Epithelial cell of esophagus (primary cell): ENCODE measurements at regions not wholly inside any gene's neighbourhood (a gene's known extent, or its start where the extent isn't known, plus 50 kb on each side); places are given as distances from the start of the nearest gene placed in this dataset.

Experiments used
- DNase-seq: peaks from one replicate; pipeline ENCODE4 v3.0.0; 2010; ENCODE audit warnings: low read depth
- H3K4me3 ChIP-seq: 2 replicates; pipeline ENCODE4 v1.5.1; 2011; ENCODE audit warnings: mild to moderate bottlenecking, low read length, control low read depth
- CTCF ChIP-seq: IDR thresholded peaks from 2 replicates; pipeline ENCODE4 v1.5.1; 2011; ENCODE audit warnings: low read depth, mild to moderate bottlenecking, low read length, control low read depth, inconsistent platforms; ENCODE audit not compliant: insufficient read depth; ENCODE audit errors: missing control alignments

- TF ChIP-seq CTCF, result no peak
- DNase-seq, result no peak
- no peak overlapping the region for H3K4me3 ChIP-seq
Measured at GRCh38 chr6:165229216-165229615, 80.2 kb downstream of the C6orf118 start.

- H3K4me3 ChIP-seq, result no peak overlapping the region
- peak; percentile 89 for DNase-seq
- TF ChIP-seq CTCF, result no peak
Measured at GRCh38 chr6:165227644-165228329, 81.6 kb downstream of the C6orf118 start.

DNA sequence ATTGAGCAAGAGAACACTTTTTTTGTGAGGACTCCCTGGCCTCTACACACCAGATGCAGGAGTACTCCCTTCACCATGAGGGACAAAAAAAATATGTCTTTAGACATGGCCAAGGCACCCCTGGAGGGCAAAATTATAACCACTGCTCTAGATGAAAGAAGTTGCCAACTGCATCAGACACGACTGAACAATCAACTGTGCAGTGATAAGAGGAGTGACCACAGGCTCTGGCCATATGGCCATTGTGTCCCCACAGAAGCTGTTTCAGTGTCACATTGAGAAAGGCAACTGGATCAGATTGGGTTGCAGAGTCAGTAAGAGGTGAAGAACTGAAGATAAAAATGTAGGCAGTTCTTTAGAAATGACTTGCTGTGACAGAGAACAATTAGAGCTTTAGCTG is 85.7 kb downstream of the C6orf118 start:
- no peak overlapping the region for H3K4me3 ChIP-seq
- no peak for TF ChIP-seq CTCF
- DNase-seq, result no peak

DNA sequence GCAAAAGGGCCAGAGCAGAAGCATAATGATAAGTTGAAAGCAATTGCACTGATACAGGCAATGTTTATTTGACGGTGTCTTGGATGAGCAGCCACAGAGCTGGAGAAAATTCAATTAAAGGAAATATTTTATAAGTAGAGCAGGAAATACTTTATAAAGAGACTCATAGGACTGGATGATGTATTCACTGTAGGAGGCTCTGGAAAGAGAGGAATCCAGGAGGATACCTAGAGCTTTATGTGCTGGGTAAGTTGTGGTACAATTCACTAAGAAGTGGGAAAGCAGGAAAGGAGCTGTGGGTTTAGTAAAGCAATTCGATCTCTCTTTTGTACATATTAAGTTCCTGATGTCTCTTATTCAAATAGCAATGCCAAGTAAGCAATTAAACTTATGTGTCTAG is 86.3 kb downstream of the C6orf118 start:
- no peak for DNase-seq
- H3K4me3 ChIP-seq, result no peak overlapping the region
- no peak for TF ChIP-seq CTCF

DNA sequence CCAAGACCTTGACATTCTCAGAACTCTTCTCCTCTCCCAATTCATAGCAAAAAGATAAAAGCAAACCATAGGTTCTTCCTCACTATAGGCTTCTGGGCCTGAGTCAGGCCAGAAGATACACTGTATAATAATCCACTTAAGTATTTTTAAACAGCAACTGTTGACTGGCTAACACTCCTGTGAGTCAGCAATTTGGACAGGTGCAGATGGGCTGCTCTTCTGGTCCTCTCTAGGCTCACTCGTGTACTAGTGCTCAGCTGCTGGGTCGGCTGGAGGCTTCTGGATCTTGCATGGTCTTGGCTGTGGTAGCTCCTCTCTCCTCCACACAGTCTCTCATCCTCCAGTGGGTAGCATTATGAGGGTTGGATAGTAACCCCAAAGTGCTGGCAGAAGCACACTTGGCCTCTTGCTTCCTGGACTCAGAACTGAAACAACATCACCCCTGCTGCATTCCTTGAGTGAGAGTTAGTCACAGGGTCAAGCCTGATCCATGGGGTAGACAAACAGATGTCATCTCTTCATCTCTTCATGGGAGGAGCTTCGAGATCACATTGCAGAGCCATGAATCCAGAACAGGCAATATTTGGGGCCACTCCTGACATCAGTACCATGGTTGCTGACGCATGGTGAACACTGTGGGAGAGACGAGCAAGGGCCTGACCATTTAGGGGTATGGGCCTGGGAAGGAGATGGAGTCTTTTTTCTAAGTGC is 86.9 kb downstream of the C6orf118 start:
- no peak for TF ChIP-seq CTCF
- H3K4me3 ChIP-seq, result no peak overlapping the region
- no peak for DNase-seq

DNA sequence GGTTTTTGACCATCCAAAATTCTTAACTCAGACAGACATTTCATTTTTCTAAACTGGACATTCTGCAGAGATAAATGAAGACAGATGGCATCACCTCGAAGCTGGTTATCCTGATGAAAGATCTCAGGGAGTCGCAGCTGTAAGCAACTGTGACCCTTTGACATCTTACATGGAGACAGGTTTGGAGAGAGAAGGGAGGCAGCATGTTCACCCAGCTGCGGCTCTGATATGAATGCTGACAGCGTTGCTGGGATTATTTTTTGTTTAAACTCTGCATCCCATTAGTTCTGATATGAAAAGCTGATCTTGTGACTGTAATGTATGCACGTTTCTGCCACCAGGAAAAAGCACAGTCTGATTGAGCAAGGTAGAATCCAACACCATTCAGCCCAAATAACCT is 89.4 kb downstream of the C6orf118 start:
- no peak overlapping the region for H3K4me3 ChIP-seq
- TF ChIP-seq CTCF, result no peak
- no peak for DNase-seq

GRCh38 chr6:165219629-165220028 is 89.8 kb downstream of the C6orf118 start:
- H3K4me3 ChIP-seq, result no peak overlapping the region
- TF ChIP-seq CTCF, result no peak
- DNase-seq, result no peak
